GM18519 (cell line): ENCODE measurements at regions not wholly inside any gene's neighbourhood (a gene's known extent, or its start where the extent isn't known, plus 50 kb on each side); places are given as distances from the start of the nearest gene placed in this dataset.

ENCODE experiments used
- ATAC-seq: cut with Tn5 transposase; IDR thresholded peaks from one replicate; pipeline ENCODE4 v1.9.1; 2021; ENCODE audit warnings: mild to moderate bottlenecking, moderate library complexity; ENCODE audit not compliant: unreplicated experiment, low FRiP score

DNA sequence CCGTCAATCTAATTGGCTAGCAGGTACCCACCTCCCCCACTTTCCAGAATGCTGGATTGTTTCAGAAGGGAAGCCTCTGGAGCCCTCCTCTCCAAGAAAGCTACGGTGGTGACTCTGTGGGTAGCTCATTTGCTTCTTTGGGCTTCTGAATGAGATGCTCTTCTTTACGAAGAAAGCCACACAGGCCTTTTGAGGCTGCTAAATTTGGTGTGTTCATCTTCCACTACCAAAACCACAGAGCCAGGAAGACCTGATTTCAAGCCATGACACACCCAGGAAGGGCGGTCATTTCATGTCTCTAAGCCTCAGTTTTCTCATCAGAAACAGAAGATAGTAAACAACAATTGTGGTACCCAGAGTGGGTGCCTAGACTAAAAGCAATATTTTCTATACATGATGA, 901.2 kb downstream of the KCNMA1 start:
- no peak for ATAC-seq

DNA sequence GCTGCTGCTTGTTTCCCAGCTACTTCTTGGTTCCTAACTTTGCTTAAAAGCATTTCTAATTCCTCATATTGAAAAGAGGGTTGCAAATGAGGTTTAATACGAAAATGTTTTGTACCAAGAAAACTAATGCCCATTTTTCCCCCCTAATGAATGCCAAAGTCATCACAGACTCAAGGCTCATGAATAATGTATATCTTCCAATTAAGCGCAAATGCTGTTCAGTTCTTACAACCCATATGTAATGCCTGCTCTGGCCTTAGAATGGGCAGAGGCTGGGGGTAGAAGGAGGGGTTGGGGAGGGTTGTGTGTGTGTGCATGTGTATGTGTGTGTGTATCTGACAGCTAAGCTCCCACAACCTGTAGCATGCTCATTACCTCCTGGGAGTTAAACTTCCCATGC, 901.7 kb downstream of the KCNMA1 start:
- ATAC-seq: no peak

DNA sequence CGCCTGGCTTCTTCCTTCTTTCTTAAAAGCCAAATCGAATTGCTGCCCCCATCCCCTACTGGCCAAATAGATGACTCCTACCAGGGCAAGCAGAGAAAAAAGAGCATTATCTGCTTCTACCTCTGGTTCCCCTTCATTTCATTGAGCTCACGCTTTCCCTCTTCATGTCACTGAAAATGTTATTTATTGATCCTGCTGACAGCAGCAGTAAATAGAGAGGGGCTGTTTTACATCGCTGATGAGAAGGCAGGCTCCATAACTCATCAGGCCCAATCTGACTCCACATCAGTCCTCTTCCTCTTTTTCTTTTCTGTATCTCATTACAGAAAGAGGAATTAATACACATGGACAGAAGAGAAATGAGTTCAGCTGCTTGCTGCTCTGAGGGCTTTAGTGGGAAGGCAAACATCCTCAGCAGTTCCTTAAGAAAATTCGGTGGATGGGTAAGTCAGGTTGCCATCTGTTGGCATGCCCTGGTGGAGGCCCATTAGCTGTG, 904.1 kb downstream of the KCNMA1 start:
- ATAC-seq: no peak

DNA sequence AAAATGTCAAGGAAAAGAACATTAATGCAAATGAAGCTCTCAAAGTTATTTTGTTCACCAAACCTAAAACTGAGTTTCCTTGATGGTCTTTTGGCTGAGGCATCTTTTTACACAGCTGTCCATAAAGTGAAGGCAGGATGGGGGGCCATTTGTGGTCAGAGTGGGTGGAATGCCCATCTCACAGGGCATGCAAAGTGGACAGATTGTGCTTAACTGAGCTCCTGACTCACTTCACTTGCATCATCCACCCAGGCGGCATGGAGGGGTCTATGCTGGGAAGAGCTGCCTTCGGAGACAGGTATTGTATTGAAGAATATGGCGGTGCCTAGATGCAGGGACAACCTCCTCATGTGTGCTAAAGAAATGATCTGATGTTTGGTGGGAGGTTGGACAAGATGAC, 905.3 kb downstream of the KCNMA1 start:
- ATAC-seq: no peak

DNA sequence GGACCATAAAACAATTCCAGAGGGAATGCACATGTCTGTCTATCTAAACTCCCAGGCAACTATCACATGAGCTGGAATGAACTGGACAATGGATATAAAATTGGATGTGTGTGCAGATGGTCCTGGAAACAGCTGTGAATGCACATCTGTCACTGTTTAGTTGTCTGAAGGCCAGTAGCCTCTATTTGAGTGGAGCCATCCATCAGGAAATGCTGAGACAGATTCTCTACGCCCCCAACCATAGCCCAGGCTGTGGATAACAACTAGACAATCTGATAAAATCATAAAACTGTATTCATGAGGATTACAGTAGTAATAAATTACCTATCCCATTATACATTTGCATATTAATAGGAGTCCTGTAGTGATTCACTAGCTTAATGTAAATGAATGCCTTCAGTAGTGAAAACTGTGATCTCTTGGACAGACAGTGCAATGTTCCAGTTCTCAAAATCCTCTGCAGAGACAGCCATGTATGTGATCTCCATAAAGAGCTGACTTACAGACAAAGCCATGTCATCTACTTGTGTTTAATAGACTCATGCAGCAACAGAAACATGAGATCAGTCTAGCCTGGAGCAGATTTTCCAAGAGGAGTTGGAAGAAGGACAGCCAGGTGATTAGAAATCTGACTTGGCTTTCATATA, 907.6 kb downstream of the KCNMA1 start:
- ATAC-seq: no peak

DNA sequence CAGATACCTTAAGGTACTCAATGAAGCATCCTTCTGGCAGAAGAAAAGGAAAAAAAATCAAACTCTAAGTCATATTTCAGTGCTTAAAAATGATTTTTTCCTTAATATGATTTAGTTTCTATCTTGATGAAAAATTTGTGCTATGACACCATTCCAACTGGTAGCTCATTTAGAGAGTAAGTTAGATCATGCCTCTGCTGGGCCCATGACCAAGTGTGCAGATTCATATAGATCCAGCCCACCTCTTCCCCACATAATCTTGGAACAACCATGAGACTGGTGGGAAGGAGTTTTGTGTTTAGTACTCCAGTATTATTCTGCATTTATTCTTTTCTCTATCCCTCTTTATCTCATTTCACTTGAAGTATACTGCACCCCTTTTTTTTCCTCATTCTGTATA, 908.3 kb downstream of the KCNMA1 start:
- no peak for ATAC-seq

DNA sequence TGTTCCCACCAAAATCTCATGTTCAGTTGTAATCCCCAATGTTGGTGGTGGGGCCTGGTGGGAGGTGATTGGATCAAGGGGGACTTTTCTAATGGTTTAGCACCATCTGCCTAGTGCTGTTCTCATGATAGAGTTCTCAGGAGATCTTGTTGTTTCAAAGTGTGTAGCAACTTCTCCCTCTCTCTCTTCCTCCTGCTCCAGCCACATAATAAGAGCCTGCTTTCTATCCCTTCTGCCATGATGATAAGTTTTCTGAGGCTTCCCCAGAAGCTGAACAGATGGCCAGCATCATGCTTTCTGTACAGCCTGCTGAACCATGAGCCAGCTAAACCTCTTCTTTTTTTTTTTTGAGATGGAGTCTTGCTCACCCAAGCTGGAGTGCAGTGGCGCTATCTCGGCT, 910.6 kb downstream of the KCNMA1 start:
- no peak for ATAC-seq

DNA sequence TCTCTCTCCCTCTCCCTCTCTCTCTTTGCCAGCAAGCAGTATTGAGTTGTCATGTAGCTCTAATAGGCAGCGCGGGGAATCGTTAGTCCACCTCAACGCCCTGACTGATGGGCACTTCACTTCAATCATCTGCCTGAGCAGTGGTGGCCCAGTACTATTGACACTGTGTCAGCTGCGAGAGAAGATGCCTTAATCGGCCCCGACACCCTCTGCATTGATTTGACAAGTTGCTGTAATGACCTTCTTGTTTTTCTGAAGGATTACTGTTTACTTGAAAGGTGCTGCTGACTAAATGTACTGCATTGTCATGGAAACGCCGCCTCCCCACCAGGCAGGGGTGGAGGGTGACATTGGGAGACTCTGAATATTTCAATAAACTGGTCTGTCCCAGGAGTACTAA, 913.8 kb downstream of the KCNMA1 start:
- no peak for ATAC-seq

DNA sequence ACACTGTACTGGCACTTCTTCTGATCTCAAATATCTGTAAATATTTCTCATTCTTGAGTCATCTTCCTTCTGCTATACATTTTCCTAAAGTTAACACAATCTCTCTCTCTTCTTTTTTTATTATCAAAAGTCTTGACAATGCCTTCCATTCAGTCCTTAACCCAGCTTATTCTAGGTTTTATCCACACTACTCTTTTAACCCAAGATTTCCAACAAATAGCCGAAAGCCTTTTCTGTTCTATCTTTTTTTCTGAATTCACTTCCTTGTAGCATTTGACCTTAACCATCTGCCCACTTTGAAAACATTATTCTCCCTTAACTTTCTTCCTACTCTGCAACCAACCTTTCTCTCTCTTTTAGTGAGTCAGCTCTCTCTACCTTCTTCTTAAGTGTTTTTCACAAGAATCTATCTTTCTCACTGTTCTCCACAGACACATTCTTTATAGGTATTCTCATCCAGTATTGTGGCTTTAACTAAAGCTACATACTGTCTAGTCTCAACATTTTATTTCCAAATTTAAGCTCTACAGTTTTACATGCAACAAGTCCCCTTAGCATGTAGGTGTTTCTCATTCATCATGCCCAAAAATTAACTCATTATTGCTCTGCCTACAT, 915.6 kb downstream of the KCNMA1 start:
- ATAC-seq: no peak

DNA sequence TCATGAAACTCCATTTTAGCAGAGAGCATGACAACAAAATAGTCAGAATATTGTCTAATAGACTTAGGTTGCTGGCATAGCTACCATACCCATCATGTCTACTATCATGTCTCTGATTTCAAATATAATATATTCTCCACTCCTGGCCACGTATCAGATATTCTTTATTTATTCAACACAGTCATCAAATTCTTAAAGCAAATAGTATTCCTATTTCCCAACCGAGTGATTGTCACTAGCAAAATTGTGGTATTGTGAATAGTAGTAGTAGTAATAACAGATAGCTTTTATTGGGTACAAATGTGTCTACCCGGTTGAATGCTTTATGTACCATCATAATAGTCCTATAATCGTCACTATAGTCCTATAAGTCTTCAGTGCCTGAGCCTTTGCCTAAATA, 918.6 kb downstream of the KCNMA1 start:
- ATAC-seq: no peak

DNA sequence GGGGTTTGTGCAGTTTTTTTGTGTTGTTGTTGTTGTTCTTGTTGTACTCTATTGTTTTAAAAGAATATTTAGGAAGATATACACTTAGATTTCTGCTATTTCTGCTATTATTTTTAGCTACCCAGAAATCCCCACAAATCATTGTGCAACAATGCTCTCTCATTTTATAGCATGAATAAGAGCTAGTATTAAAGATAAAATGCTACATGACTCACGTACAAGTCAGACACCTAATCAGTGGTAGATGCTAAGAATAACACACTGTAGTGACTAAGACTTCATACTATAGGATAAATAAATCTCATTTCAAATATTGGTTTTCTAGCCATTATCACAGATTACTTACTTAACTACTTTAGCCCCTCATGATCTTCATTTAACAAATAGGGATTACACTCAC, 920.5 kb downstream of the KCNMA1 start:
- no peak for ATAC-seq

DNA sequence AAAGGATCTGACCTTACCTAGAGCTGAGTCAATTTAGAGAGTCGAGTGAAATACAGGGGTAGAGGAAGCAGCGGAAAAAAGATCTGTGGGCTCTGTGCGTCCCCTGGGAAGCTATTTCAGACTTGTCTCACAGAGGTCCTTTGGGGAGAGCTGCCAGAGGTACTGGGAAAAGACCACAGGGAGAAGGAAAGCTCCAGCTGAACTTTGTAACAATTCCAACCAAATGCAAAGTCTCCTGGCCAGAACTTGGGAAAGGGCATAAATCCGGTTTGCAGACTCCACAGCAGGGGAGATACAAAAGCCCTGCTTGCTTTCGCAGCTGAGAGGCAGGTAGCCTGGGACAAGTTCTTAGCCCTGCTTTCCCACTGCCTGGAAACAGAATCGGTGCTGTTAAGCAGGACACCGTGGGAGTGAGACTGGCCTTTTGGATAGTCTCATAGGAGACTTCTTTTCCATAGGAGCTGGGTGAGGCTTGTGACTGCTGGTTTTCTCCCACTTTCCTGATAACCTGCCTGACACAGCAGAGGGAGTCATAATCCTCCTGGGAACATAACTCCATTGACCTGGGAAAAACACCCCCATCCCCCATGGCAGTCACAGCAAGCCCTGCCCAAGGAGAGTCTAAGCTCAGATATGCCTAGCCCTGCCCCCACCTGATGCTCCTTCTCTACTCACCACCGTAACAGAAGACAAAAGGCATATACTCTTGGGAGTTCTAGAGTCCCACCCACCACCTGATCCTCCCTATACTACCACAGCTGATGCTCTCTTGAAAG, 926.2 kb downstream of the KCNMA1 start:
- ATAC-seq: no peak

DNA sequence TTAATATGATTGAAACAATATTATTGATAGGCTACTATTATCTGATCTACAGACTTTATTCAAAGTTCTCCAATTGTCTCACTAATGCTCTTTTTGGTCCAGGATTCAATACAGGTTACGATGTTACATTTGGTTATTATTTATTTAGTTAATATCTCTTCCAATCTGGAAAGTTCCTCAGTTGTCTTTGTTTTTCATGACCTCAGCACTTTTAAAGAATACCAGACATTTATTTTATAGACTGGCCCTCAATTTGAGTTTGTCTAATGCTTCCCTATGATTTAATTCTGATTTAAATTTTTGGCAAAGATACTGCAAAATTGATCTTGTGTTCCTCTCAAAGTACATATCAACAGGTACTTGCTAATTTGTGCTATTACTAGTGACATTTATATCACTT, 937.4 kb downstream of the KCNMA1 start:
- ATAC-seq: no peak

DNA sequence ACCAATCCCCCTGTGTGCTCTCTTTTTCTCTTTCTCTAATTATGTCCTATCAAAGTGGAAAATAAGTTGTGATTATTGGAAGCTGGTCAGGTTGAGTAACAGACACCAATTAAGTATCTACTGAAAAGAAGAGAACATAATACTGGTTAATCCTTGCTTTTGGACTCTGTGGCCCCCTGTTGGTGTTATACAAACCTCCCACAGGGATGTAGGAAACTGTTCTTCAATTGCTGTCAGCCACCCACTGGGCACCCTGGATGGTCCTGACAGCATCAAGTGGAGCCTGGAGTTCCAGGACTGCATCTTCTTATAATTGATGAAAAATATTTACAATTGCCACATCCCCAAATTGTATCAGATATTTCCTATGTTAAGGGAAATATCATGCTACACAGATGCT, 939.7 kb downstream of the KCNMA1 start:
- ATAC-seq: no peak

DNA sequence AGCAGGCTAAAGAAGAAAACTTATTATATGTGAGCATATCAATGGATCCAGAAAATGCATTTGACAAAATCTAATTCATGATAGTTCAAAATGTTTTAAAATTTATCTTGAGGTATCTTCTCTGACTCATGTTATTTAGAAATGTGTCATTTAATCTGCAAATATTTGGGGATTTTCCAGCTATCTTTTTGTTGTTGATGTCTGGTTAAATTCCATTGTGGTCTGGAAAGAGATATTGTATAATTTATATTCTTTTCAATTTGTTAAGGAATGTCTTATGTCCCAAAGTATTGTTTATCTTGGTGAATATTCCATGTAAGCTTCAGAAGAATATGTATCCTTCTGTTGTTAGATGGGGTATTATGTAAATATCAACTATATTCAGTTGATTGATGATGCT, 942.5 kb downstream of the KCNMA1 start:
- ATAC-seq: no peak

DNA sequence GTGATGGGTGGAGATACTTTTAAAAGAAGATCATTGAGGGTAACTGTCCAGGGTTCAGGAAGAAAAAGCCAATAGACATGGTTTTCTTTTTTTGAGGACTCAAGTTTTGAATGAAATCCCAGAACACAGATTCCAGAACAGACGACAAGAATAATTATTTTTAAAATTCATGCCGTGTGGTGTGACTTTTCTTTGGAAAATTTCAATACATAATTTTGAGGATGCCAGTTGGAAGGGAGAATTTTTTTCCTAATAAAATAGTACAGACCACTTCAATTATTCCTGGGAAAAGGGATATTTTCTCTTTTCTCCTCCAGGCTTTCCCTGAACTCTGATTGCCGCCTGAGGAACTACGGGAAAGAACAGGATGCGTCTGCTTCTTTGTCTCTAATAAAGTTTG, 951.4 kb downstream of the KCNMA1 start:
- ATAC-seq: no peak

DNA sequence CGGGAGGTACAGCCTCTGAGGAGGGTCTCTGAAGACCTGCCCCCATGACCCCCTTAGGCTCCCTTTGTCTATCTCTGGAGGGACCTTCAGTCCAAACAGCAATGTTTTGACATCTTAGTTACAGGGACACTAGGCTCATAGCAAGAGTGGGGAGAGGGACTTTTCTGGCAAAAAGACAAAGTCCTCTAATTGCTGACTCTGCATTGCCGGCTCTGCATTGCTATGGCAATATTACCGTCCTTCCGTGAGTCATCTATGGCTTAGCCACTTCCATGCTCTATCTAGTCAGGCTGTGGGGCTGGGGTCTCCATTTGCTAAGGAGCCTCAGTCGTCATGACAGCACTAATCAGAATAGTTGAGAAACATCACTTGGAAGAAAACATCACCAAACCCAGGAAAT, 952.6 kb downstream of the KCNMA1 start:
- no peak for ATAC-seq

DNA sequence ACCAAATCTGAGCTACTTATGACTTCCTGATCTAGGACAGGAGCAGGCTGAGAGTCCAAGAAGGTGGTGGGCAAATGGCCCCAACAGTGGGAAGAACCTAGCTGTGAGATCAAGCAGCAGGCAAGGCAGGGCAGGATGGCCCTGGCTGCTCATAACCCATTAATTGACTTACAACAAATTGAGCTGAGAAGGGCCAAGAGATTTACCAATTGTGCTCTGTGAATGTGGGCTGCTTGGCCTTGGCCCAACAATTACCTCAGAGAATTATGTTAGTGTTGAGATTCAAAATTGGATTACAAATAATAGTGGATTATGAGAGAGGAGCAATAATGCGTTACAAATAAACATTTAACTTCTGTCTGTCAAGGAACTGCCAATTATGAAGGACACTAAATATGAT, 956.5 kb downstream of the KCNMA1 start:
- ATAC-seq: no peak

DNA sequence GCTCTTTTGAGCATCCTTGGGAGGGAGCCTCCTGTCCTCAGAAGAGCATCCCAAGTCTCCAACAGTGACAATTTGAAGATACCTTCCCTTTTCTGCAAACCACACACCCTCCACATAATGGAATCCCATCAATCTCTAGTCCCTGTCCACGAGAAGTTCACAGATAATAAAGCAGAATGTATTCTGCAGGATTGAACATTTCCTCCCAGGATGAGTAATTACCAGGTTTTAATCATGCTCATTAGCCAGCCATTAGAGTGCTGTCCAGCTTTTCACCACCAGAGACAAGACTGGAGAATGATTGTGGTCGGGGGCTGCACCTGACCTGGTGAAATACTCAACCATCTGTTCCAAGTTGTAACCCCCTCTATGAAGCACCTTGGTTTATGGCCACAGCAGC, 958.6 kb downstream of the KCNMA1 start:
- no peak for ATAC-seq

DNA sequence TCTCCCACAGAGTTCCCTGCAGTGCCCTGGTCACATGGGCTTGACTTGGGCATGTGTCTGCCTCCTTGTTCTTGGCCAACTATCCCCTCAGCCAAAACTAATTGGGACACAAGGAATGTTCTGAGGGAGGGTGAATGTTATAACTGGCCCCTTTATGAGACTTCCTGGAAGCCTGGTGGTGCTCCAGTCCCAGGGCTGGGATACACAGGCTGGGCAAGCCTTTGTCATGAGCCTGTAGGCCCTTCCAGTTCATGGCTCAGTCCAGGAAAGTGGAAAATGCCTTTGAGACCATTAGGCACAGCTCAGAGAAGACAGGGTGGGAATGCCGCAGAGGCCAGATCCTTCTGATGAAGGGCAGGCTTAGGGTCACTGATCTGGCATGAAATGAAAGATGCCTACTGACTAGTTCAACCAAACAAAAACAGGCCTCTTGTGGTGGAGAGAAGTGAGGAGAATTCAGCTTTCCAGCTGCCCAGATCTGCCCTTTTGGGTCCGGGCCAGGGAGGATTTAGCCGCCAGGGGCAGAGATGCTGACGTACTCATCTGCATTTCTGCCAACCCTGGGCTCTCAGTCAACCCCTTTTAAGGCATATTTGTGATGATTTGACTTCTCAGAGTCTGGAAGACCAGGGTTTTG, 961.5 kb downstream of the KCNMA1 start:
- ATAC-seq: no peak

DNA sequence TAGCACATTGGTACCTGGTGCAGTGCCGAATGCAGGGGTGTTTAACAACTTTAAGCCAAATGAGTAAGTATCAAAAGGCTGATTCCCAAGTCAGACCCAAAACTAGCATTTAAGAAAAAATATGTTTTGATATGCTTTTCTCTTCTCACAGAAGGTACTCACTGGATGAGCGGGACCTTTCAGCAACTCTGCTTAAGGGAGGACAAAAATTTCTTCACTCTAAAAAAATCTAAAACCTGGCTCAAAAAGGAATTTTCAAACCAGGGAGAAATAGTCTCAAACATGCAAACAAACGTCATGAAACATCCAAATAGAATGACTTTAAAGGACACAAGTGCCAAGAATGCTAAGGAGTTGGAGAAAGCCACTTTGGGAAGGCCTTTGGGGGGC, 962.1 kb downstream of the KCNMA1 start:
- no peak for ATAC-seq
